ENCODE measurements at regions not wholly inside any gene's neighbourhood (a gene's known extent, or its start where the extent isn't known, plus 50 kb on each side); places are given as distances from the start of the nearest gene placed in this dataset.
A peak's percentile ranks its signal among the peaks of the same experiment; 100 is the strongest.

DNA sequence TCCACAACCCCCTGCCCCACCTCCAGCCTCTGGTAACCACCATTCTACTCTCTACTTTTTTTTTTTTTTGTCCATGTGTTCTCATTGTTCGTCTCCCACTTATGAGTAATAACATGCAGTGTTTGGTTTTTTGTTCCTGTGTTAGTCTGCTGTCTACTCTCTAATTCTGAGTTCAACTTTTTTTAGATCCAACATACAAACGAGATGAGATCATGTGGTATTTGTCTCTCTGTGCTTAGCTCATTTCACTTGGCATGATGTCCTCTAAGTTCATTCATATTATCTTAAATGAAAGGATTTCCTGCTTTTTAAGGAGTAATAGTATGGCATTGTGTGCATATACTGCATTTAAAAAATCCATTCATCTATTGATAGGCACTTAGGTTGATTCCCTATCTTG, 130.9 kb downstream of the NMUR2 start:
- no peak overlapping the region for H3K4me3 ChIP-seq (ENCODE audit: low read depth, low read length)
- TF ChIP-seq, protein P1, sequence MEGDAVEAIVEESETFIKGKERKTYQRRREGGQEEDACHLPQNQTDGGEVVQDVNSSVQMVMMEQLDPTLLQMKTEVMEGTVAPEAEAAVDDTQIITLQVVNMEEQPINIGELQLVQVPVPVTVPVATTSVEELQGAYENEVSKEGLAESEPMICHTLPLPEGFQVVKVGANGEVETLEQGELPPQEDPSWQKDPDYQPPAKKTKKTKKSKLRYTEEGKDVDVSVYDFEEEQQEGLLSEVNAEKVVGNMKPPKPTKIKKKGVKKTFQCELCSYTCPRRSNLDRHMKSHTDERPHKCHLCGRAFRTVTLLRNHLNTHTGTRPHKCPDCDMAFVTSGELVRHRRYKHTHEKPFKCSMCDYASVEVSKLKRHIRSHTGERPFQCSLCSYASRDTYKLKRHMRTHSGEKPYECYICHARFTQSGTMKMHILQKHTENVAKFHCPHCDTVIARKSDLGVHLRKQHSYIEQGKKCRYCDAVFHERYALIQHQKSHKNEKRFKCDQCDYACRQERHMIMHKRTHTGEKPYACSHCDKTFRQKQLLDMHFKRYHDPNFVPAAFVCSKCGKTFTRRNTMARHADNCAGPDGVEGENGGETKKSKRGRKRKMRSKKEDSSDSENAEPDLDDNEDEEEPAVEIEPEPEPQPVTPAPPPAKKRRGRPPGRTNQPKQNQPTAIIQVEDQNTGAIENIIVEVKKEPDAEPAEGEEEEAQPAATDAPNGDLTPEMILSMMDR (conservative IDR thresholded peaks at IDR 0.05; ENCODE audit: low read depth, low read length) = no peak
- DNase-seq (ENCODE audit: low read depth) = no peak

DNA sequence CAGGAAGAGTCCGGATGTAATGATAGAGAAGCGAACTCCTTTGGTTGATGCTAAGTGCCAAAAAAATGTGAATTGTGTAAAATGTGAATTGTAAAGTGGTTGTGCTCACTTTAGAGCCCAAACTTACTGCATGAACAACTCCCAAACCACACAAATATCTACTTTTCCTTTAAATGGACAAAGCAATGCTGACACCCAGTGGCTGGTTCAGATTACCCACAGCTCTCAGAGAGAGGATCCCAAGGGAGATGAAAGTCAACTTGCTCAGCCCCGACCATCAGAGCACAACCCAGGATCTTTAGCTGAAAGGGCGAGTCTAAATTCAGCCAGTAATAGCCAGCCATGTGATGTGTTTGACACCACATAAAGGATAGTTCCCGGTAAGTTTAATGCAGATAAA, 133.7 kb downstream of the NMUR2 start:
- peak; percentile 16 for DNase-seq (ENCODE audit: low read depth)
- no peak overlapping the region for H3K4me3 ChIP-seq (ENCODE audit: low read depth, low read length)
- TF ChIP-seq, protein P1 (conservative IDR thresholded peaks at IDR 0.05; ENCODE audit: low read depth, low read length) = peak; percentile 20

DNA sequence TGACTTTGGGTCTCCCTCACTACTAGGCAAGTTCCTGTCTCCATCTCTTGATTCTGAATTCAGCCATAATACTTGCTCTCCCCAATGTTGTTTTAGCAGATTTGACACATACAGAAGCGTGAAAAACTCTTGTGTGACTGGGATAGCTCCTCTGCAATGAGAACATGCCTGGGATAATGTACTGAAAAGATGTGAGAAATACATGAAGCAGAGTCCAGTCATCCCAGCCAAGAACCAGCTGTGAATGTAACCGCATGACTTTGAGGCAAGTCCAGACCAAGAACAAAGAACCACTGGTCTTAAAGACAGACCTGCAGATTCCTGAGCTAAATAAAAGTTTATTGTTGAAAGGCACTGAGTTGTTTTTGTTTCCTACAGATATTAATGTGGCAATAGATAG, 135.0 kb downstream of the NMUR2 start:
- no peak overlapping the region for H3K4me3 ChIP-seq (ENCODE audit: low read depth, low read length)
- TF ChIP-seq, protein P1 (conservative IDR thresholded peaks at IDR 0.05; ENCODE audit: low read depth, low read length) = no peak
- DNase-seq (ENCODE audit: low read depth) = peak; percentile 4

DNA sequence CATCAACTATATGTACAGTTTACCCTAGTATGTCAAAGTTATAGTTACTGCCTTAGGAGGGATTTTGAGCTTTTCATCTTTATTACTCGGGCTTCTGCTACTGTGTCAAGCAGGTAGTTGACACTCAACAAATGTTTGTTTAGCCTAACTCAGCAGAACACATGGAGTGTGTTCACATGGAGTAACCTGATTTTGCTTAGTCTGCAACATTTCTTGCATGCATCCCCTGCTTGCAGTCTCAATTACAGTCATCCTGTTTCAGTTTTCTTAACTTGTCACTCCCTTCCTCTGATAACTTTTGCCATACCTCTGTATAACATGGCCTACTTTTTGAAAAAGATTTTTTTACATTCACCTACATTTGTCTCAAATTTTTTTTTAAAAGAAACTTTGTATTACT, 135.5 kb downstream of the NMUR2 start:
- no peak overlapping the region for H3K4me3 ChIP-seq (ENCODE audit: low read depth, low read length)
- DNase-seq (ENCODE audit: low read depth) = no peak
- TF ChIP-seq, protein P1 (conservative IDR thresholded peaks at IDR 0.05; ENCODE audit: low read depth, low read length) = no peak

DNA sequence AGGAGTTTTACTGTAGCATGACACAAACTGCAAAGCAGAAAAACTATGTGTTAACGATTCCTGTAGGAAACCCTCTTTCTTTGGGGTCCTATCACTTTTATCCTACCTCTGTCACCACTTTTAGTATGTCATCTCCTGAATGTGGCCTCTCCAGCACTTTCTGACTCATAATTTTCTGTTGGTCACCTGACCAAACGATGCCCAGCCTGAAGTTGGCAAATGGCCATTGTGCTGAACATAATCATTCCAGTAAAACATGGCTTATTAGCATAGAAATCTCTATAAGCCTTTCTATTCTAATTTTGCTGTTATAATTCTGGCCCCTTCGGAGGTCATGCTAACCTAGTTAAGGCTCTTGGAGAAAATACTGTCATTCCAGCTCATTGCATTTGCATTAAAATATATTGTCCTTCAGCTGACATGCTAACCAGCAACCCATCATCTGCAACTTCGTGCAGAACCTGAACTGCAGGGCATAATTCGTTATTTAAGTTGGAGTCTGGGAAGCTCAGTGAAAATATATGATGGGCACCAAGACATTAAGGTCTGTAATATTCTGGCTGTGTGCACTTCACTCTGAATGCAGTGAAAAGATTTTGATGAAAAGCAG, 140.3 kb downstream of the NMUR2 start:
- TF ChIP-seq, protein P1 (conservative IDR thresholded peaks at IDR 0.05; ENCODE audit: low read depth, low read length) = no peak
- no peak for DNase-seq (ENCODE audit: low read depth)
- no peak overlapping the region for H3K4me3 ChIP-seq (ENCODE audit: low read depth, low read length)

DNA sequence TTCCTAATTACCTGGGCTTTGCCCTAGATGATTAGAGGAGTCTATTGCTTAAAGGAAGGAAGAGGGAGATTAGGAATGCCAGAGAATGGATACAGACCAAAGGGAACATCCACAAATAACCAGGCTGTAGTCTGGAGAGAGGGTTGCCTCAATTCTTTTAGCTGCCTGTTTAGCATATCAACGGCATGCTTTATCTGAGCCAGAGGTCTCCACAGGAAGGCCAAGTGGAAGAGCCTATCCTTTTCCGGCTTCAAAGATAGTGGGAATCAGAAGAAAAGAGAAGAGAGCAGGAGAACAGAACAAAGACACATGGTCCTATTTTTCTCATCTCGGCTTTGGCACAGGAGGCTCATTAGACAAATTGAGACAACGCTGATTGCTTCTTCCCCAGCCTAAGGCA, 142.4 kb downstream of the NMUR2 start:
- DNase-seq (ENCODE audit: low read depth) = no peak
- H3K4me3 ChIP-seq (ENCODE audit: low read depth, low read length) = no peak overlapping the region

DNA sequence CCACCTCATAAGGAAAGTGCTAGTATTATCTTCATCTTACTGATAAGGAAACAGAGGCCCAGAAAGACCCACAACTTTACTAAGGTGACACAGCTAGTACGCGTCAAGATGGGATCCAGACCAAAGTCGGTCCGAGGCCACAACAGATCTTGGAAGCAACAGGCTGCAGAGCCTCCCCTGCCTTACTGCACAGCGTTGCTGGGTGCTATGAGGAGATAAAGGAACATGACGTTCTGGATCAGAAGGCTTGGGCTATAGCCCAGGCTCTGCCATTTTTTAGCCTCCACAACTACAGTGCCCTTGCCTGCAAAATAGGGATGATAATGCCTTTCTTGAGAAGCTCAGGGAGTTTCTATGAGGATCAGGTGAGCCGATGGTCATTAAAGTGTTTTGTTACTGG, 144.1 kb downstream of the NMUR2 start:
- DNase-seq (ENCODE audit: low read depth) = no peak
- TF ChIP-seq, protein P1 (conservative IDR thresholded peaks at IDR 0.05; ENCODE audit: low read depth, low read length) = no peak
- no peak overlapping the region for H3K4me3 ChIP-seq (ENCODE audit: low read depth, low read length)

More for the DNA sequence above, 142.4 kb downstream of the NMUR2 start:
- TF ChIP-seq, protein P1 (conservative IDR thresholded peaks at IDR 0.05; ENCODE audit: low read depth, low read length) = no peak

Data from choroid plexus epithelial cell (primary cell).